ENCODE measurements at regions not wholly inside any gene's neighbourhood (a gene's known extent, or its start where the extent isn't known, plus 50 kb on each side); places are given as distances from the start of the nearest gene placed in this dataset.
"Not testable (repeated sequence)": the region's sequence is repeated elsewhere in the genome, so short reads cannot be mapped to it uniquely, and the experiment has no call there.

DNA sequence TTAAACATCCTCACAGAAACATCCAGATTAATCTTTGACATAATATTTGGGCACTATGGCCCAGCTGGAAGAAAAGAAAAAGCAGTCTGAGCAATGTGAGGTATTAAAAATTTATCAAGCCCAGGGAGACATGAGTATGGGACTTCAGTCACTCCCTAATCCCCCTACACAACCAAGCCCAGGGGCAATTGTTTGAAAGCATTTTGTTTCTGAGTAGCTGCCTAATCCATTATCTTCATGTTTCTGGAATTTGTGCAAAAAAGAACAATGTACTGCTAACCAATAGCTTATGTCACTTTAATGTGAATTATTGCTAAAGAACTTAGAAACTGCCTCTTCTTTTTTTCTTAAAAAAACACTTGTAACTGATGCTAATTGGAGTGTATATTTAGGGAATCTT is 360.7 kb downstream of the TEX13C start:
- DNase-seq, result no peak

DNA sequence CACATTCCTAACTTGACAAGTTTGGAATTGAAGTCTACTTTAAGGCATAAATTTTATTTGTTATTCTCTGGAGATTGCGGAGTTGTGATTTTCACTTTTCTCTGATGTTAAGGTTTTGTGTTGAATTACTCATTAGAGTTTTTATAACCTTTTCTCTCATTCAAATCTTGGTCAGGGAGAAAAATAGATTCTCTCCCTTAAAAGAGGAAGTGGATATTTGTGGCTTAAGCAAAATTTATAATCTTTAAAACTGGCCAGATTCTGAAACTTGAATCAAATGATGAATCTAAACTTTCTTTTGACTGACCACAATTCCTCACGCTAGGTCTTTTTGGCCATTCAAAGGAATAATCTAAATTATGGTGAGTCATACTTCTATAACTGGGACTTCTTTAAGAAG is 361.4 kb downstream of the TEX13C start:
- DNase-seq, result no peak

DNA sequence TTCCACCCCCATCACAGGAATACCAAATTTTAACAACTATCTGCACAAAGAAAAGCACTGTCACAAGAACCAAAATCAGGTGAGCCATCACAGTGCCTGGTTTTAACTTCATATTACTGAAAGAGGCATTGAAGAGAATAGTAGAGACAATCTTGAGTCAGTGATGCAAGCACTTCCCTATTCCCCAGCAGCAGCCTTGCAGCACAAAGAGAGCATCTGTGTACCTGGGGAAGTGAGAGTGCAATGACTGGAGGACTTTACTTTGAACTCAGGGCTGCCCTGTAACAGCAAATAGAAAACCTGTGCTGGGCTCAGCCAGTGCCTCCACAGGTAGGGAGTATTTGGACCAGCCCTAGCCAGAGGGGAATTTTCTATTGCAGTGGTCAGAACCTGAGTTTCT is 361.8 kb downstream of the TEX13C start:
- no peak for DNase-seq

DNA sequence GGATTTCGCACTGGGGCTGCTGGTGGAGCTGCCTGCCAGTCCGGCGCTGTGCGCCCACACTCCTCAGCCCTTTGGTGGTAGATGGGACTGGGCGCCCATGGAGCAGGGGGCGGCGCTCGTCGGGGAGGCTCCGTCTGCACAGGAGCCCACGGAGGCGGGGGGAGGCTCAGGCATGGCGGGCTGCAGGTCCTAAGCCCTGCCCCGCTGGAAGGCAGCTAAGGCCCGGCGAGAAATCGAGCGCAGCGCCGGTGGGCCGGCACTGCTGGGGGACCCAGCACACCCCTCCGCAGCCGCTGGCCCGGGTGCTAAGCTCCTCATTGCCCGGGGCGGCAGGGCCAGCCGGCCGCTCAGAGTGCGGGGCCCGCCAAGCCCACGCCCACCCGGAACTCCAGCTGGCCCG is 370.9 kb downstream of the TEX13C start:
- not testable (repeated sequence) for DNase-seq

DNA sequence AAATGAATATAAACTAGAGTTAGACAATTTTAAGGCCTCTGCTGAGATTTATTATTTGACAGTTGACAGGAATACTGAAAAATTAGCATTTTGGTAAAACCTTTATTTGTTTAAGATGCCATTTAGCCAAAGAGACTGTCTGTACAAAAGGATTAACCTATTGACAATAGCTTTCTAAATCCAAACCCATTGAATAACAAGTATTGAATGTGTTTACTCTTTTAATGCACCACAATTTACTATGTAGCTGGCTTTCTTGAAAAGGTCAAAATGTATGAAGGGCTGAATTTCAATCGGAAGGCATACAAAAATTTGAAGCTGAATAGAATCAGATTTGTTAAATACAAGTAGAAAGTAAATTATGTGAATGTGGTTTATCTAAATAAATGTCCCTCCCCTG is 374.5 kb downstream of the TEX13C start:
- no peak for DNase-seq

DNA sequence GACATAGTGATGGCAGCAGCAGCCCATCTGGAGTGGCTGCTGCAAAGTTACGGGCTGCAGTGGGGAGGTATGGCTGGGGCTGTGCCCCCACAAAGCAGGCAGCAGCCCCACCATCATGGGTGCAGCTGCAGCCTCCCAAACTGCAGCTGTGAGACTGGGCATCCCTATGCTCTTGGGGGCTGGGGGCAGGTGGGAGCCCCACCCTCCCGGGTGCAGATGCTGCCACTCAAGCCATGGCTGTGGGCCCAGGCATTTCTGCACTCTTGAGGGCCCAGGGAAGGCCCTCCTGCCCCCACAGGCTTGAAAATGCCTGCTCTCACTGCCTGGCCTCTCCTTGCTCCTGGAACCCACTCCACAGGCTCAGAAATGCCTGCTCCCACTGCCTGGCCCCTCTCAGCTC is 389.4 kb downstream of the TEX13C start:
- DNase-seq, result no peak

DNA sequence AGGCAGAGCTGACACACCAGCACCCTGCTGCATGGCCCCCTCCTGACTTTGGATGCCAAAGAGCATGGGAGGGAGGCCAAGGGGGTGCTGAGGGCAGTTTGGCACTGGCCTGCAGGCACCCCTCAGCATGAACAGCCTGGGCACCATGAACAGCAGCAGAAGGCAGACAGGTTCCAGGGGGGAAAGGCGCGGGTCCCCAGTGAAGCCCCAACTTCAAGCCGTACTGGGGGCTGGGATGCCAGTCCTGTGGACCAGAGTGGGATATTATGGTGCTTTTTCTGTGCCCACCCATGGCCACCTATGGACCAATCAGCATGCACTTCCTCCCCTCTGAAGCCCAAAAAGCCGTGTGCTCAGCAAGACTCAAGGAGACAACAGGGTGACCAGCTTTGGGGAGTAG is 389.9 kb downstream of the TEX13C start:
- no peak for DNase-seq

DNA sequence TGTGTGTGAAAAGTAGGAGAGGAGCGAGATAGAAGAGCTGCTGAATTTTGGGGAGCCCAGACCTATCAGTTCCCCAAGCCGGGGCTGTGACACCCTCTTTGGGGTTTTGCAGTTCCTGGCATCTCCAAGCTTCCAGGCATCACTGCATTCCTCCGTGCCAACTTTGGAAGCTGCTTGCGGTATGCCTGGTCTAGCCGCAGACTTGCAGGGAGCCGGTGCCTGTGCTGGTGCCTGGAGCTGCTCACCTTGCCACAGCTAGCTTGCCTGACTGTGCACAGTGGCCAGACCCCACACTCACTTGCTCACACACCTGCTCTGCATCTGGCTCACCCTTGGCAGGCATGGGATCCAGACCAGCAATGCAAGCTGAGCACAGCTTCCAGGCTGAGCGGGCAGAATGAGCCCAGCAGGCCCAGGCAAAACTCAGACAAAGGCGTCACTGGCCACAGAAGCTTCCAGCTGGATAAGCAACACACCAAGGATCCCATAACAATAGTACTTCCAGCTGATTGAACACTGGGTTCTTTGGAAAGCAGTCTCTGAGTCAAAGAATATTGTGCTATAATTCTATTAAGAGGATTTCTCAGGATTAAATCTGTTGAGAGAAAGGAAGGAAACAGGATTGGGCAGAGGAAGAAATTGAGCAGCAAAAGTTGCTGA is 390.9 kb downstream of the TEX13C start:
- DNase-seq, result no peak

DNA sequence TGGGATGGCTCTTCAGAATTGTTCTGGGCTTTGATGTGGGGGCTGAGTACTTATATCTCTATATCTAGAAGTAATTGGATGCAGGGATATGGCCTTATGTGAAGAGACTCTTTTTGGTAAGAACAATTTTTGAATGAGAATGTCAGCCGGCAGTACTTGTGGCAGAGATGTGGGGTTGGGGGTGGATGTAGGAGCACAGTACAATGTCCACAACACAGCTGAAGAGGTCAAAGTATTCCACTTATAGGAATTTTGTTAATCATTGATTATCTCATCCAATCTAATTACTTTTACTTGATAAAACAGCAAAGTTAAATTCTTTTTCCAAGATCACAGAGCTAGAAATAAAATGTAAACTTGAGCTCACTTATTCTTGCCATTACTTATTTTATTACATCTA is 391.4 kb downstream of the TEX13C start:
- no peak for DNase-seq

DNA sequence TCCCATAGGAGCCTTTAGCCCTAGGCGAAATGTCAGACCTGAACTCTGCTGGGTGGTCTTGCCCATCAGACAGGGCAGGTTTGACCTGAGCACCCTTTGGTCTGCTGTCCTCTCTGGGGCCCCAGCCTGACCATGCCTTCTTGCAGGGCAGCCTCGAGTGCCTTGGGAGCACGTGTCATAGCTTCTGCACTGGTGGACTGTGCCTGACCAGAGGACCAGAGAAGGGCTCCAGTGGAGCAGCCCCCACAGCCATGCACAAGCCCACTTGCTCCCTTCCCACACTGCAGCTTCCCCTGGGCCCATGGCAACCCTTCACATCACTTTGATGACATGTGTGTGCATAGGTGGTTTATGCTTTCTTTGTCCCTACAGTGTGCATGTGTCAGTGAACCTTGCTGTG is 394.0 kb downstream of the TEX13C start:
- DNase-seq, result no peak

DNA sequence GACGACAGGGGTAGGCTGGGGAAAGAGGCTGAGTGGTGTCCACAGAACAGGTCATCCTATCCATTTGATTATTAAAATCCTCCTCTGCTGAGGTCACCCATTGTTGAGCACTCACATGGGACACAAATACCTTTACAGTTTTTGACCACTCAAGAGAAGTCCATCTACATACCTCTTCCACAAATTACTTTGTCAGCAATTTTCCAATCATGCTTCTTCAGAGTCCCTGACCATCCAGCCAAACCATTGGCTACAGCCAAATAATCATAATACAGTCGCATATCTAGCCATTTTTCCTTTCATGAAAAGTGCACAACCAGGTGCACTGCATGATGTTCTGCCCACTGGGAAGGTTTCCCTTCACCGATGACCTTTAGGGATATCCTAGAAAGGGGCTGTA is 407.4 kb downstream of the TEX13C start:
- DNase-seq, result no peak

DNA sequence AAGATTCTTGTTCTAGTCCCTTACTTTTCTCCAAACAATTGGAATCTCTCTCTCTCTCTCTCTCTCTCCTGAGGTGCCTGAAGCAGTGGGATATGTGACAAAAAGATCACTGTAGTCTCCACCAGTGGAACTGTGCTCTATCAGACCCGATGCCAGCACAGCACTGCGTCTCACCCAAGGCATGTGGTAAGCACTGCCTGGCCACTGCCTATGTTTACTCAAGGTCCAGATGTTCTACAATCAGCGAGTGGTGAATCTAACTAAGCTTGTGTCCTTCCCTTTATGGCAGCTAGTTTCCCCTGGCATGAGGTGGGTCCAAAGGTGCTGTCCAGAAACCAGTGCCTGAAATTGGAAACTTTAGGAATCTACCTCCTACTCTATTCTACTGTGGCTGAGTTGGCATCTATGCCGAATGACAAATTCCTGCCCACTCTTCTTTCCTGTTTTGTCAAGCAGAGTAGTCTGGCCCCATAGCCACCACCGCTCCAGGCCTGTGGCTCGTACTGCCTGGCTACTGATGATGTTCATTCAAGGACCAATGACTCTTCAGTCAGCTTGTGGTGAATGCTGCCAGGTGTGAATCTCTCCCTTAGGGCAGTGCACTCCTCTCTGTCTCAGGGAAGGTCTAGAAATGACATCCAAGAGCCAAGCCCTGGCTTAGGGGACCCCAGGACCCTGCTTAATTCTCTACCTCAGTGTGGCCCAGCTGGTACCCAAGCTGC is 416.5 kb downstream of the TEX13C start:
- DNase-seq, result no peak

DNA sequence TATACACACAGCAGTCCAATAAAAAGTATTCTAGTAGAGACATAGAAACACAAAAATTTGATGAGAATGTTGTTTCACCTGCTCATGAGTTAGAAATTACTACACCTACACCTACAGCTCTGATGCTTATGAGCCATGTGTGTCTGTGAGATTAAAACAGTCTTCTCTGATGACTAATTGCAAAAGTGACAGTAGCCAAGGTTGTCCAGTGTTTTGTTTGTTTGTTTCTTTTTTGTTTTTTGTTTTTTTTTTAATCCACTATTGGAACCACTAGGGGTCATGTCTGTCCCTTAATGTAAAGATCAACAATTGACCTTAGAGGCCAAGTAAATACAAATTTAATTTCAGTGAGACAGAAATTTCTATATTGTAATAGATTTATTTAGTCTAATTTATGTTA is 423.1 kb downstream of the TEX13C start:
- DNase-seq, result no peak

DNA sequence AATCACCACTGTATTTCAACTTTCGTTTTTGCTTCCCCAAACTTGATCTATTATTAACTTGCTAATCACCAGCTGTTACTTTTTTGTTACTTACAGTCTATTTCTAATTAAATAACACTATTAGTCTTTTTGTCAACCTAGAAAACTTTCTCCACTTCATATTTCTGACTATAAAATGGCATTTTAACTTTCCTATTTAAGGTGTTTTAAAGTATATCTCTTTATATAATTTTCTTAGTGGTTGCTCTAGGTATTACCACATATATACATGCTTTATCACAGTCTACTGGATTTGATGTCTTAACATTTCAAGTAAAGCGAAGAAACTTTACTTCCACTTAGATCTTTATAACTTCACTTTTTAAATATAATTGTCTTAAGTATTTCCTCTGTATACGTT is 421.2 kb downstream of the DCAF12L2 start:
- no peak for DNase-seq

DNA sequence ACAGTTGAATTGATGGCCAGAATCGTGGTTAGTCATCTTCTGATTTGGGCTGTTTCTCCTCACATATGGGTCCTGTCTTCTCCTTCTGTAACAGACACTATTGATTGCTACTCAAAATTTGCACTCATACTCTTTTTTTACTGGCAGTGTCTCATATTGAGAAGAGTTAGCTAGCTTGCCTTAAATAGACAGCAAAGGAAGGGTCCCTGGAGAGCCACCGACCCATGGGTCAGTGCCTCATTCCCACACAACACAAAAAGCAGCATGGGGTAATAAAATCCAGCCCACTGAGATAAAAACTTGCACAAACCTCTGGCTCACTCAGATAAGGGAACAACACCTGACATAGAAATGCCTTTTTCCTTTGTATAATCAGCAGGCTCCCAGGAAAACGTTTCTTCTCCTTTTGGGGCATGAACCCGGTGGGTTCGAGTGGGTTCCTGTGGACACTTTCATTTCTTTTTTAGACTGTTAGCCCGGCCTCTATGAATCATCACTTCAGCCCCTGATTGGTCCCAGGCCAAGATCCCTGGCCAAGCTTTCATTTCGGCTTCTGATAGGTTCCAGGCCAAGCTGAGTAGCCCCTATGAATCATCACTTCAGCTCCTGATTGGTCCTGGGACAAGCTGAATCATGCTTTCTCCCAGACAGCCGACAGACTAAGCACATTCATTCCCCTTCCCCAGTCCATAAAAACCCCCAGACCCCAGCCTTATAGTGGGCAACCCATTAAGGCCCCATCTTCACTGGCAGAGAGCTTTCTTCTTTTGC is 408.1 kb downstream of the DCAF12L2 start:
- DNase-seq, result no peak

DNA sequence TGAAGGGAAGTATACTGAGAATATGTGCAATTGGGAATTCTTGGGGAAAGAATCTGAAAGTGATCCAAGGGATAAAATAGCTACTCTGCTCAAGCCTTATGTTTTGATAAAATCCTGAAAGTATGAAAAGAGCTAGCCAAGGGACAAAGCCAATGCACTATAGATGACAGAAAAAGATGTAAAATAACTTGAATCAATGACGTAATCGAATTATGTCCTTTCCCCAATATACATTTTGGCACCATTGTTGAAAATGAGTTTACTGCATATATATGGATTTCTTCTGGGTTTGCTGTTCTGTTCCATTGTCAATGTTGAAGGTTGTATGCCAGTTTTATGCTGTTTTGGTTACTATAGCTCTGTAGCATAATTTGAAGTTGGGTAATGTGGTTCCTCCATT is 407.3 kb downstream of the DCAF12L2 start:
- no peak for DNase-seq

DNA sequence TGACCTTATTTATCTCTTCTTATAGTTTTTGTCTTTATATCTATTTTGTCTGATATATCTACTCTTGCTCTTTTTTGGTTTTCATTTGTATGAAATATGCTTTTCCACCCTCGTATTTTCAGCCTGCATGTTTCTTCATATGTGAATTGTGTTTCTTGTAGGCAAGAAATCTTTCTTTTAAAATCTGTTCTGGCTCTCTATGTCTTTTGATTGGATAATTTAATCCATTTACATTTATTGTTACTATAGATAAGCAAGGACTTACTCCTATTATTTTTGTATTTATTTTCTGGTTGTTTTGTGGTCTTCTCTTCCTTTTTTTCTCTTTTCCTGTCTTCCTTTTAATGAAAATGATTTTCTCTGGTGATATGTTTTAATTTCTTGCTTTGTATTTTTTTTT is 403.1 kb downstream of the DCAF12L2 start:
- no peak for DNase-seq

DNA sequence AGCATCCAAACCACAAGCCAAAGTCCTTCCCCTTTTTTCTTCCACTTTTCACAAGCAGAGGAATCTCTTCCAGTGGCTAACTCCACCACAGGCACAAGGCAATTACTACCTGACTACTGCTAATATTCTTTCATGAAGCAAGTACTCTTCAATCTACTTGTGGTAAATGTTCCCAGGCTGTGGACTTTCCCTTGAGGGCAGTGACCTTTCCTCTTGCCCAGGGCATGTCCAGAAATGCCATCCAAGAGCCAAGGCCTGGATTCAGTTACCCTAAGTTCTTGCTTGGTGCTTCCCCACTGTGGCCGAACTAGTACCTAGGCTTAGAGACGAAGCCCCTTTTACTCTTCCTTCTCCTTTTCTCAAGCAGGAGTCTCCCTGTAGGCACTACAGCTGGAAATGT is 400.7 kb downstream of the DCAF12L2 start:
- no peak for DNase-seq

DNA sequence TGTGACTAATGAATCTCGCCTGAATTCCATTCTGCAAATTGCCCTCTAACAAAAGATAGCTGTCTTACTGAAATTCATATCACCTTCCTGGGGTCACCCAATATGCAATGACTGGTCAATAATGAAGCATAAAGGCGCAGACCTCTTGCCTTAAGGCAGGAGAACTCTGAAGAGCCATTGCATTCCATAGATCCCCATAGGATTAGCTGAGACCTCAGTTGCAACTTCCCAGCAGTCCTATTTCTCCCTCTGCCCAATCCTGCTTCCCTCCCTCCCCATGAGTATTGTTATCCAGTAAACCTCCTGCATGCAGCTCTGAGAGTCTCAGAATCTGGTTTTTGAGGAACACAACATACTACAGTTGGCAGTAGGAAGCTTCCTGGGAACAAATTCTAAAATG is 396.5 kb downstream of the DCAF12L2 start:
- DNase-seq, result no peak

DNA sequence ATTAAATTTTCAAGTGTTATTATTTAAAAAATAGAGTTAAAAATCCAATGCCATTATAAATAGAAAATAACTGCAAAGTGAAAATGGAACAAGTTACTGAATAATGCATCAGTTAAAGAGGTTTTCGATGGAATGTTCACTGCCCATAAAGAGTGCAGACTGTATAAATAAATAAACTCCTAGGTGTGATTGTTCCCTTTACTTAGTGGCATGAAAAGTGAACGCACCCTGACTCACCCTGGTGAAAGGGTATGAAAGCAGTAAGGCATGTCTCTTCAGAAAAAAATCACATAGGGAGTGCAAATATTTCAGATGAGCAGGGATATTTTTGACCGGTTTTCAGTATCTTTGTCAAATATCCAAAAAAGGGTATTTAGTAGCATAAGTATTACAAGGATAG is 387.8 kb downstream of the DCAF12L2 start:
- no peak for DNase-seq

DNA sequence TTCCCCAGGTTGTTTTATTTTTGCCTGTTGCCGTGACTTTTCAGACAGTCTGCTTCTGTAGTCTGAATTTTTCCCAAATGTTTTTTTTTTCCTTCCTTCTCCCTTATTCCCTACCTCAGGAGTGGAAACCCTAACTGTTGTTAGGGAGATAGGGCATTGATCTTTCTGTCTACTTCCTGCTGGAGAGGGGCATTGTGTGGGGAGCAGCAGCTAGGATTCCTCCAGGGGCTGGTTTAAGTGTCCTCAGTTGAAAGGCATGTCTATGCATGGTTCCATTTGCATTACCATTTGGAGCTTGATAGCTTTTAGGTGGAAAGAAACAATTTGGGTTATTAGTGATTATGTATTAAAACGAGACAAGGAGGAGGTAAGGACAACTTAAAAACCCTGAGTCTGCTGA is 383.9 kb downstream of the DCAF12L2 start:
- DNase-seq, result no peak

DNA sequence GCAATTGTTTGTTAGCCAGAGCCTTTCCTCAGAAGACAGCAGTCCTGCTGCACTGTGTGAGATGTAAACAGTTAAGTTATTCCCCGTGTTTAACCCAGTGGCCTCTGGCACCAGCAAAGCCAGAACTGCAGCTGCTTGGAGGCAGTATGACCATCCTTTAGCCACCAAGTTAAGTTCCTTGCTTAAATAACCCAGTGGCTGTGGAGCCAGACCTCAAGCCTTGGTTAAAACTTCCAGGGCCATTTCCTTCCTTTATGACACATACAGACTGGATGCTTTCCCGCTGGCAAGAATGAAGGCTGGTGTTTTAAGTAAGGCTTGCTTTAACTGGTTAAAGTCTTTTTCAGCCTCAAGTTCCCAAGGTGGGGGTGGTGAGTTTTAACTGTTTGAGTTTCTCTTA is 379.8 kb downstream of the DCAF12L2 start:
- no peak for DNase-seq

DNA sequence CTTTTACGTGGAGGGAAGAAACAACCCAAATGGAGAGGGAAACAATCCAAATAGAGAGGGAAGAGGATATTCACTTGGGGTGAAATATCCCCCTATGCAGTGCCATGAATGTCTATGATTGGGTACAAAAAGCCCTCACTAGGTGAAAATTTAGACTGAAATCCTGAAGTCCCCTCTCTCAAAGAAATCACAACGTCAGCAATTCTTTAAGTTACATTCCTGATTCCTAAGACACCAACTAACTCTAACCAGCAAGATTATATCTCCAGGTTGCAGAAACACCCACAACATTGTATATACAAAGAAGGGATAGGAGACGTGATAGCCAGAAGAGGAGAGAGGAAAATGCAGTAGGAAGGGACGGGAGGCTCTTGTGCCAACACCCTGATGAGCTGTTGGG is 374.3 kb downstream of the DCAF12L2 start:
- DNase-seq, result no peak

DNA sequence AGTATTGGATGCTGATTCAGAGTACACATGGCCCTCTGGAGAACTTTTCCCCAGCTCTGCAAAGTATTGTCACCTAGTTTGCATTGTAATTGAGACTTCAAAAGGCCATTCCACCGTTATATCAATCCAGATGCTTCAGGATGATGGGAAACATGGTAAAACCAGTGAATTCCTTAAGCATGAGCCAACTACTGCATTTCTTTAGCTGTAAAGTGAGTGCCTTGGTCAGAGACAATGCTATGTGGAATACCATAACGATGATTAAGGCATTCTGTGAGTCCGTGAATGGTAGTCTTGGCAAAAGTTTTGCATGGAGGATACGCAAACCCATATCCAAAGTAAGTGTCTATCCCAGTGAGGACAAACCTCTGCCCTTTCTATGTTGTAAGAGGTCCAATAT is 355.2 kb downstream of the DCAF12L2 start:
- no peak for DNase-seq

All from right kidney (tissue), 1 donor.